ENCODE measurements at regions not wholly inside any gene's neighbourhood (a gene's known extent, or its start where the extent isn't known, plus 50 kb on each side); places are given as distances from the start of the nearest gene placed in this dataset.

DNA sequence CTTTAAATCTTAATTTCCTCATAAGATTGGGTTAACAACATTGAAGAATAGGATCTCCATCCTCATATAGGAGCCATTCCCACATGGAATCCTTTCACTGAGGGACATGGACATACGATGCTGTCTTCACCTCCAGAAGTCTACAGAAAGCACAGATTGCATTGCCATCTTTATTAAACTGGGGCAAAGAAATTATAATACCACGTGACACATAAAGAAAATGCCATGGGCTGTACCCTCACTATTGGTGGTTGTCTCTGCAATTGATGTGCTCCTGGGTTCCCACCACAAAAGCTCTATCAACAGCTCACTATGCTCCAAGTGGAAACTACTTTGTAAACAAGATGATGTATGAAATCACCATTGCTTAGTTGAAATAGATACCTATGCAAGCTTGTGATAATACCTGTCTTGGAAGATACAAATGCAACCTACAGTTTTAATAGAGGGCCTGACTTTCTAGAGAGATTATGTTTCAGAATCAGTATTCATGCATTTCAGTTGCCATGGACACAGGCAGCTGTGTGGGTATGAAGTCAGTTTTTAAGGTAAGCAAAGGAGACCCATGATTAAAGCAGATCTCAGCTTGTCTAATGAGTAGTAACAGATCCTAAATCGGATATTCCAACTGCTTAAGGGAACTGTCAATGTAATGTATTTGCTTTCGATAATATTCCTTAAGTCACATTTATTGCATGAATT lies 337.0 kb downstream of the RAD51AP2 start:
- no peaks in the 10 kb centered on the region for H3K9me2 ChIP-seq (ENCODE audit: insufficient read depth)
- CTCF ChIA-PET, result no interaction called here

DNA sequence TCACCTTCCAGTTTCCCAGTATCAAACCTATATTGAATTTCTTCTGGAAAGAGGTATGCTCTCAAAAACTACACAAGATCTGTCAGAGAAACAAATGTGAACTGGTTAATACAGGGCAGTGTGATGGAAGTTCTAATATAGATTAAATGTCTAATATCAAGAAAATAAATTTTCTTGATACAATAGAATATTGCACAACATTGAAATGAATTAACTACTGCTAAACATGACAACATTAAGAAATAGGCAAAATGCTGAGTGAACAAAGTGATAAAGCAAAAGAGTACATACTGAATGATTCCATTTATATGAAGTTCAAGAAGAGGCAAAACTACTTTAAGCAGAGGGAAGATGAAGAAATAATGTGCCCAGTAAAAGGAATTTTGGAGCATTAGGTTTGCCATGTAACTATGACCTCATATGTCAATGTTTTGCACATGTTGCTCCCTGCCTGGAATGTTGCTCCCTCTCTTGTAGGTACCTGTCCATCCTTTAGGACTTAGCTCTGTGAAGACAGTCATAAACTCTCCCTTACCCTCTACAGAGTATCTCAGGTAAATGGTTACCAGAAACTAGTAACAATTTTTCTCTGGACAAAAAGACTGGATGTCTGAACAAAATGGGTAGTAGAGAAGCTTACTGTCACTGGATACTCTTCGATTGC lies 339.0 kb downstream of the RAD51AP2 start:
- no peaks in the 10 kb centered on the region for H3K9me2 ChIP-seq (ENCODE audit: insufficient read depth)
- no peaks in the 10 kb centered on the region for H3K9me3 ChIP-seq (ENCODE audit: insufficient read depth, low read depth)
- H3K79me2 ChIP-seq (ENCODE audit: low read depth), result no peaks in the 10 kb centered on the region
- no peak for DNase-seq
- BruUV-seq (replicated peaks), result no TSS peak
- no peak overlapping the region for H3K4me2 ChIP-seq
- no peaks in the 10 kb centered on the region for H3F3A ChIP-seq (ENCODE audit: insufficient read depth, low read depth)
- intact Hi-C loops (cut with micrococcal nuclease; ENCODE audit: unreplicated experiment), result no loop called here
- no peak overlapping the region for H3K27ac ChIP-seq
- no peak overlapping the region for H2AFZ ChIP-seq
- no peaks in the 10 kb centered on the region for H3K4me1 ChIP-seq (replicated peaks; ENCODE audit: insufficient read depth)
- ChIA-PET CTCF (no interaction called here), POLR2A (ENCODE audit: unreplicated experiment) (no interaction called here)
- no peak overlapping the region for H3K4me3 ChIP-seq
- TF ChIP-seq, protein P1, sequence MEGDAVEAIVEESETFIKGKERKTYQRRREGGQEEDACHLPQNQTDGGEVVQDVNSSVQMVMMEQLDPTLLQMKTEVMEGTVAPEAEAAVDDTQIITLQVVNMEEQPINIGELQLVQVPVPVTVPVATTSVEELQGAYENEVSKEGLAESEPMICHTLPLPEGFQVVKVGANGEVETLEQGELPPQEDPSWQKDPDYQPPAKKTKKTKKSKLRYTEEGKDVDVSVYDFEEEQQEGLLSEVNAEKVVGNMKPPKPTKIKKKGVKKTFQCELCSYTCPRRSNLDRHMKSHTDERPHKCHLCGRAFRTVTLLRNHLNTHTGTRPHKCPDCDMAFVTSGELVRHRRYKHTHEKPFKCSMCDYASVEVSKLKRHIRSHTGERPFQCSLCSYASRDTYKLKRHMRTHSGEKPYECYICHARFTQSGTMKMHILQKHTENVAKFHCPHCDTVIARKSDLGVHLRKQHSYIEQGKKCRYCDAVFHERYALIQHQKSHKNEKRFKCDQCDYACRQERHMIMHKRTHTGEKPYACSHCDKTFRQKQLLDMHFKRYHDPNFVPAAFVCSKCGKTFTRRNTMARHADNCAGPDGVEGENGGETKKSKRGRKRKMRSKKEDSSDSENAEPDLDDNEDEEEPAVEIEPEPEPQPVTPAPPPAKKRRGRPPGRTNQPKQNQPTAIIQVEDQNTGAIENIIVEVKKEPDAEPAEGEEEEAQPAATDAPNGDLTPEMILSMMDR (conservative IDR thresholded peaks at IDR 0.05), result no peak
- no peak for TF ChIP-seq EZH2 (IDR thresholded peaks at IDR 0.05; ENCODE audit: low read depth)
- no peaks in the 10 kb centered on the region for H3K27me3 ChIP-seq (ENCODE audit: insufficient read depth, low read depth)
- H3K36me3 ChIP-seq (ENCODE audit: low read depth), result no peaks in the 10 kb centered on the region
- H4K20me1 ChIP-seq (ENCODE audit: insufficient read depth), result no peaks in the 10 kb centered on the region

More for the DNA sequence above, 337.0 kb downstream of the RAD51AP2 start:
- Histone ChIP-seq H3K79me2 (ENCODE audit: low read depth) (no peaks in the 10 kb centered on the region), H3K4me2 (no peak overlapping the region), H2AFZ (no peak overlapping the region), H3K4me1 (replicated peaks; ENCODE audit: insufficient read depth) (no peaks in the 10 kb centered on the region), H3K27ac (no peak overlapping the region), H3K9me3 (ENCODE audit: insufficient read depth, low read depth) (no peaks in the 10 kb centered on the region), H3F3A (ENCODE audit: insufficient read depth, low read depth) (no peaks in the 10 kb centered on the region), H4K20me1 (ENCODE audit: insufficient read depth) (no peaks in the 10 kb centered on the region), H3K36me3 (ENCODE audit: low read depth) (no peaks in the 10 kb centered on the region), H3K4me3 (no peak overlapping the region), H3K27me3 (ENCODE audit: insufficient read depth, low read depth) (no peaks in the 10 kb centered on the region)
- POLR2A ChIA-PET (ENCODE audit: unreplicated experiment), result no interaction called here
- DNase-seq, result no peak
- no peak for TF ChIP-seq EZH2 (IDR thresholded peaks at IDR 0.05; ENCODE audit: low read depth)
- intact Hi-C loops (cut with micrococcal nuclease; ENCODE audit: unreplicated experiment), result no loop called here
- BruUV-seq (replicated peaks), result no TSS peak

DNA sequence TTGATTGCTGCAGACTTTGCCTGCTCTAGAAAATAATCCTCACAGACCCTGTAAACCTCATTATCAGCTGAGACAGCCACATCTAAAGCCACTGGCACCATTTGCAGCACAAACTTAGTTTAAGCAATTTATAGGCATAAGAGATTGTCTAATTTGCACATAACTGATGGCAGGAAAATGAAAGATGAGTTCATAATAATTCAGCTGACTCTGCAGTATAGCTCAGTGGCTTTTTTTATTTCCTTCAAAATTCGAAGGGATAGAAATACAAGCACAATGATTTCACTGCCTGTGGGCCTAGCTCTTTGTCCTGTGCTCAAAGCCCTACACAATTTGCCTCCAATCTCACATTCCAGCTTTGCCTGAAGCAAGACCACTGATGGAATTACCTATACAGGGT lies 341.2 kb downstream of the RAD51AP2 start:
- no TSS peak for BruUV-seq (replicated peaks)
- H4K20me1 ChIP-seq (ENCODE audit: insufficient read depth), result no peaks in the 10 kb centered on the region
- no peaks in the 10 kb centered on the region for H3K36me3 ChIP-seq (ENCODE audit: low read depth)
- ChIA-PET CTCF (no interaction called here), POLR2A (ENCODE audit: unreplicated experiment) (no interaction called here)
- H3K79me2 ChIP-seq (ENCODE audit: low read depth), result no peaks in the 10 kb centered on the region
- no peak overlapping the region for H3K27ac ChIP-seq
- DNase-seq, result no peak
- intact Hi-C loops (cut with micrococcal nuclease; ENCODE audit: unreplicated experiment), result no loop called here
- H3F3A ChIP-seq (ENCODE audit: insufficient read depth, low read depth), result no peaks in the 10 kb centered on the region
- H3K27me3 ChIP-seq (ENCODE audit: insufficient read depth, low read depth), result no peaks in the 10 kb centered on the region
- H3K9me3 ChIP-seq (ENCODE audit: insufficient read depth, low read depth), result no peaks in the 10 kb centered on the region
- H3K4me2 ChIP-seq, result no peak overlapping the region
- no peak overlapping the region; the same call in 1 of the 2 replicates for H2AFZ ChIP-seq
- H3K9me2 ChIP-seq (ENCODE audit: insufficient read depth), result no peaks in the 10 kb centered on the region
- H3K4me1 ChIP-seq (replicated peaks; ENCODE audit: insufficient read depth), result no peaks in the 10 kb centered on the region
- H3K4me3 ChIP-seq, result no peak overlapping the region
- no peak for TF ChIP-seq EZH2 (IDR thresholded peaks at IDR 0.05; ENCODE audit: low read depth)
- TF ChIP-seq, protein P1 (conservative IDR thresholded peaks at IDR 0.05), result no peak

All from PC-9 (cell line).